IMR-90 (cell line): ENCODE measurements at regions not wholly inside any gene's neighbourhood (a gene's known extent, or its start where the extent isn't known, plus 50 kb on each side); places are given as distances from the start of the nearest gene placed in this dataset.
A peak's percentile ranks its signal among the peaks of the same experiment; 100 is the strongest.

ENCODE experiments used
- ATAC-seq: fragments of 200-7000 bp; cut with Tn5 transposase; 2 replicates; pipeline ENCODE4 v1.9.1; 2020; ENCODE audit warnings: low read depth, mild to moderate bottlenecking, moderate library complexity
- BruUV-seq: library from RNA; stranded (reverse); fragments of 400-500 nt; replicated peaks from 2 replicates; lab custom pipeline; 2021; lab: Mats Ljungman, UMichigan
- CTCF ChIA-PET: fragments of 300-600 bp; formaldehyde crosslinking; extraction: SDS; loops from one replicate; lab custom pipeline; 2021; ENCODE audit warnings: antibody characterized with exemption; lab: Yijun Ruan, JAX
- POLR2A ChIA-PET: fragments of 300-600 bp; sonication (Branson Sonifier 250); formaldehyde crosslinking; loops from one replicate; lab custom pipeline; 2022; ENCODE audit warnings: antibody characterized with exemption; ENCODE audit not compliant: unreplicated experiment; lab: Charles Lee
- DNase-seq: peaks from one replicate; pipeline ENCODE4 v3.0.0; 2013
- H2AFZ ChIP-seq: replicated peaks from 2 replicates; pipeline ENCODE3; 2013; ENCODE audit warnings: low read length, mild to moderate bottlenecking; ENCODE audit not compliant: poor library complexity
- H2AK5ac ChIP-seq: 2 replicates; pipeline ENCODE4 v1.6.1; 2013; ENCODE audit warnings: low read depth, low read length, inconsistent platforms
- H2AK9ac ChIP-seq: replicated peaks from 2 replicates; pipeline ENCODE3; 2013; ENCODE audit warnings: mild to moderate bottlenecking, low read depth, low read length, moderate library complexity; ENCODE audit not compliant: poor library complexity
- H2BK120ac ChIP-seq: 2 replicates; pipeline ENCODE4 v1.6.1; 2013; ENCODE audit warnings: low read depth, low read length, inconsistent platforms
- H2BK15ac ChIP-seq: 3 replicates; pipeline ENCODE4 v1.6.1; 2013; ENCODE audit warnings: low read depth, low read length, inconsistent platforms
- H2BK20ac ChIP-seq: 2 replicates; pipeline ENCODE4 v1.6.1; 2013; ENCODE audit warnings: low read depth, mild to moderate bottlenecking, inconsistent platforms, low read length, moderate library complexity
- H2BK5ac ChIP-seq: 2 replicates; pipeline ENCODE4 v1.6.1; 2013; ENCODE audit warnings: mild to moderate bottlenecking, low read depth, low read length, inconsistent platforms; ENCODE audit not compliant: poor library complexity, severe bottlenecking
- H3K14ac ChIP-seq: replicated peaks from 2 replicates; pipeline ENCODE4 v1.6.1; 2013; ENCODE audit warnings: low read depth, low read length, inconsistent platforms
- H3K18ac ChIP-seq: 2 replicates; pipeline ENCODE4 v1.6.1; 2013; ENCODE audit warnings: low read depth, low read length, control low read depth
- H3K23ac ChIP-seq: 2 replicates; pipeline ENCODE4 v1.6.1; 2013; ENCODE audit warnings: low read depth, low read length, inconsistent platforms
- H3K27ac ChIP-seq: 2 replicates; pipeline ENCODE4 v1.5.1; 2013; ENCODE audit warnings: mild to moderate bottlenecking, control low read depth, low read length; ENCODE audit not compliant: insufficient read depth
- H3K27me3 ChIP-seq: 2 replicates; pipeline ENCODE4 v1.6.1; 2013; ENCODE audit warnings: low read length; ENCODE audit not compliant: control insufficient read depth, insufficient read depth
- H3K36me3 ChIP-seq: 2 replicates; pipeline ENCODE4 v1.6.1; 2013; ENCODE audit warnings: low read length, mixed read lengths; ENCODE audit not compliant: control insufficient read depth, insufficient read depth
- H3K4ac ChIP-seq: 2 replicates; pipeline ENCODE4 v1.6.1; 2013; ENCODE audit warnings: low read depth, low read length, inconsistent platforms
- H3K4me1 ChIP-seq: 2 replicates; pipeline ENCODE4 v1.6.1; 2013; ENCODE audit warnings: low read length, mixed read lengths; ENCODE audit not compliant: control insufficient read depth, insufficient read depth
- H3K4me2 ChIP-seq: 2 replicates; pipeline ENCODE4 v1.6.1; 2013; ENCODE audit warnings: low read depth, mild to moderate bottlenecking, control low read depth, low read length, moderate library complexity
- H3K4me3 ChIP-seq: 2 replicates; pipeline ENCODE4 v1.5.1; 2013; ENCODE audit warnings: low read depth, mild to moderate bottlenecking, control low read depth, low read length, moderate library complexity; ENCODE audit not compliant: insufficient read depth
- H3K56ac ChIP-seq: 2 replicates; pipeline ENCODE4 v1.6.1; 2013; ENCODE audit warnings: low read length, inconsistent platforms; ENCODE audit not compliant: insufficient read depth; ENCODE audit errors: extremely low read depth
- H3K79me1 ChIP-seq, 2 experiments: 2 replicates each; pipeline ENCODE4 v1.6.1; 2013; ENCODE audit warnings: low read length in 2 of 2, inconsistent platforms in 1 of 2, low read depth in 1 of 2
- H3K9ac ChIP-seq: 2 replicates; pipeline ENCODE4 v1.6.1; 2013; ENCODE audit warnings: low read depth, low read length, control low read depth
- H3K9me1 ChIP-seq: 2 replicates; pipeline ENCODE4 v1.6.1; 2013; ENCODE audit warnings: low read length, inconsistent platforms; ENCODE audit not compliant: insufficient read depth
- H3K9me3 ChIP-seq: 2 replicates; pipeline ENCODE4 v1.6.1; 2013; ENCODE audit warnings: low read length; ENCODE audit not compliant: control insufficient read depth, insufficient read depth
- H4K20me1 ChIP-seq: 2 replicates; pipeline ENCODE4 v1.6.1; 2013; ENCODE audit warnings: low read length, inconsistent platforms; ENCODE audit not compliant: insufficient read depth
- H4K5ac ChIP-seq: 2 replicates; pipeline ENCODE4 v1.6.1; 2013; ENCODE audit warnings: mild to moderate bottlenecking, low read depth, low read length, control low read depth
- H4K8ac ChIP-seq, 2 experiments: 2 replicates each; pipeline ENCODE4 v1.6.1; 2013; ENCODE audit warnings: low read depth in 2 of 2, low read length in 2 of 2, control low read depth in 1 of 2, inconsistent platforms in 1 of 2
- H4K91ac ChIP-seq: 2 replicates; pipeline ENCODE4 v1.6.1; 2013; ENCODE audit warnings: low read depth, low read length, inconsistent platforms; ENCODE audit not compliant: insufficient read depth
- BHLHE40 ChIP-seq: fragments of 150-350 bp; IDR thresholded peaks from 2 replicates; pipeline ENCODE4 v1.6.1; 2016; ENCODE audit warnings: mild to moderate bottlenecking, low read depth, low read length
- CEBPB ChIP-seq: IDR thresholded peaks from 2 replicates; pipeline ENCODE4 v1.6.1; 2012; ENCODE audit warnings: low read depth, low read length, improper control_type of control experiment
- CHD1 ChIP-seq: IDR thresholded peaks from 2 replicates; pipeline ENCODE4 v1.6.1; 2012; ENCODE audit warnings: low read depth, low read length, improper control_type of control experiment
- FOS ChIP-seq: fragments of 150-350 bp; IDR thresholded peaks from 2 replicates; pipeline ENCODE4 v1.6.1; 2016; ENCODE audit warnings: low read depth, low read length
- MAFK ChIP-seq: IDR thresholded peaks from 2 replicates; pipeline ENCODE4 v1.6.1; 2012; ENCODE audit warnings: low read depth, low read length, improper control_type of control experiment
- MXI1 ChIP-seq: IDR thresholded peaks from 2 replicates; pipeline ENCODE4 v1.6.1; 2012; ENCODE audit warnings: low read depth, mild to moderate bottlenecking, low read length, moderate library complexity, borderline replicate concordance
- NFE2L2 ChIP-seq: fragments of 150-350 bp; IDR thresholded peaks from 2 replicates; pipeline ENCODE4 v1.6.1; 2016; ENCODE audit warnings: low read depth, mild to moderate bottlenecking, low read length
- POLR2A ChIP-seq: IDR thresholded peaks from 2 replicates; pipeline ENCODE4 v1.6.1; 2012; ENCODE audit warnings: mild to moderate bottlenecking, low read depth, low read length
- RAD21 ChIP-seq: IDR thresholded peaks from 2 replicates; pipeline ENCODE4 v1.6.1; 2012; ENCODE audit warnings: low read length, improper control_type of control experiment
- RCOR1 ChIP-seq: IDR thresholded peaks from 2 replicates; pipeline ENCODE4 v1.6.1; 2012; ENCODE audit warnings: mild to moderate bottlenecking, low read length, improper control_type of control experiment; ENCODE audit not compliant: insufficient replicate concordance
- RFX5 ChIP-seq: IDR thresholded peaks from 2 replicates; pipeline ENCODE4 v1.8.0; 2012; ENCODE audit warnings: low read depth, mild to moderate bottlenecking, low read length, moderate library complexity
- SMC3 ChIP-seq: fragments of 150-350 bp; IDR thresholded peaks from 2 replicates; pipeline ENCODE4 v1.6.1; 2016; ENCODE audit warnings: low read depth, mild to moderate bottlenecking, antibody characterized with exemption, low read length, moderate library complexity
- WGBS, 2 experiments: methylation state at CpG; one replicate each; pipeline versions ENCODE4 v1.1.5 to v1.1.7; 2013; ENCODE audit warnings: missing lambda C conversion rate in 2 of 2; ENCODE audit not compliant: insufficient read length in 1 of 2; ENCODE audit errors: extremely low coverage in 2 of 2; 5-methylcytosine and 5-hydroxymethylcytosine counted together
- dilution Hi-C: fragments of 300-500 bp; cut with HindIII; formaldehyde crosslinking; loops from one replicate; pipeline ENCODE4 v1.14.3; 2018; ENCODE audit warnings: low sequenced_read_pairs; ENCODE audit not compliant: unreplicated experiment
- in situ Hi-C: fragments of 300-500 bp; cut with MboI; formaldehyde crosslinking; loops from 3 replicates; pipeline ENCODE4 v1.14.3; 2019; ENCODE audit warnings: low sequenced_read_pairs, inconsistent platforms, mixed read lengths
- intact Hi-C: fragments of 100-400 bp; cut with micrococcal nuclease; formaldehyde crosslinking; loops from 2 replicates; pipeline ENCODE4 v1.10.0; 2022
- TF ChIP-seq, protein P1 (sequence below): fragments of 150-350 bp; IDR thresholded peaks from 2 replicates; pipeline ENCODE4 v1.6.1; 2016; ENCODE audit warnings: low read depth, mild to moderate bottlenecking, low read length, moderate library complexity, borderline replicate concordance
- TF ChIP-seq, protein P2 (sequence below): conservative IDR thresholded peaks from 2 replicates; pipeline ENCODE4 v1.5.1; 2012; ENCODE audit warnings: mild to moderate bottlenecking, low read depth, low read length, improper control_type of control experiment
- TF ChIP-seq, protein P3 (sequence below): fragments of 150-350 bp; IDR thresholded peaks from 2 replicates; pipeline ENCODE4 v1.6.1; 2017; ENCODE audit warnings: mild to moderate bottlenecking, antibody characterized with exemption, low read length, low read depth

DNA sequence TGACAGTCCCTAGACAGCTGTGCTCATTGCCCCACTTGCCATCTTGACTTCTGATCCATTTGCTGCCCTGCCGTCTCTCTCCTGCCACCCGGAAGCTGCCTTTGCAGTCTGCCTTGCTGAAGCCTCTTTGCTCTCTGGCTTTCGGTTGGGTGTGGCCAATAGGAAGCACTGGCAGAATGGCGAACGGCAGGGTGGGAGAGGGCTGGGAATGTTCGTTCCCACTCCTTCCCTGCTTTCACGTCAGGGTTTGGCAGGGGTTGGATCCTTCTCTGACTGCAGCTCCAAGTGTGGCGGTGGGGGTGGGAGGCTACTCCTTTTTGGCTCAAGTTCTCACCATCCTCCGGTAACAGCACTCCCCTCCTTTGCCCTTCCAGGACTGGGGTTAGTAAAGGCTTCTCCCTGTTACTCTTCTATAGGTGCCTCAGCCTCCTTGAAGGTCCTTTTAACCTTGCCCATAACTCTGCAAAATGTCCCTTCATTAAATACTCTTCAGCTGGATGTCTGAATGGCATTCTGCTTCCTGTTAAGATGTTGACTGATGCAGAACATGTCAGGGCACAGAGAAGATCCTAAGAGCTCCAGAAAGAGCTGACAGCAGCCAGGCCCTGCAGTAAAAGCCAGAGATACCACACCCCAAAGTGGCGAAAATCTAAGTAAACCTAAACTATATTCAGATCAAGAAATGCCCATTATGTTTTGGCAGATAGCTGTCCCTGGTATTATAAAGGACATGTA lies 299.7 kb downstream of the CDCA7 start:
- 89% methylated on average over 3 of the region's 10 CpGs; no CpG with 5 or more reads in 1 of the 2 experiments for WGBS, 2 experiments
- H3K79me1 ChIP-seq: peaks cover 0 to 3% of the 10 kb centered on the region in 2 experiments; a peak in 1 of 4 replicates
- H3K4me2 ChIP-seq: no peak overlapping the region
- H3K14ac ChIP-seq: peak overlapping the region; percentile 80
- peak overlapping the region; percentile 61 for H2AFZ ChIP-seq
- DNase-seq (no peak), ATAC-seq (no peak)
- H2BK15ac ChIP-seq: peak overlapping the region; percentile 93; the same call in 2 of the 3 replicates
- dilution Hi-C loops: no loop called here
- no peaks in the 10 kb centered on the region for H3K27me3 ChIP-seq
- no peak overlapping the region for H3K4me3 ChIP-seq
- no peaks in the 10 kb centered on the region; the same call in 1 of the 2 replicates for H4K20me1 ChIP-seq
- H3K23ac ChIP-seq: peak overlapping the region; percentile 63; the same call in 1 of the 2 replicates
- peak overlapping the region; percentile 59 to 63; a peak in 3 of 4 replicates for H4K8ac ChIP-seq
- H3K56ac ChIP-seq: no peak overlapping the region
- peaks cover 17% of the 10 kb centered on the region for H3K4me1 ChIP-seq
- ChIA-PET CTCF (no interaction called here), POLR2A (no interaction called here)
- peak overlapping the region; percentile 88 for H2BK120ac ChIP-seq
- H3K9me3 ChIP-seq: no peaks in the 10 kb centered on the region
- peak overlapping the region; percentile 12 for H2BK5ac ChIP-seq
- peak overlapping the region; percentile 74 for H3K4ac ChIP-seq
- H3K27ac ChIP-seq: no peak overlapping the region; the same call in 1 of the 2 replicates
- H2AK5ac ChIP-seq: peak overlapping the region; percentile 87
- peak overlapping the region; percentile 55 for H4K91ac ChIP-seq
- peak overlapping the region; percentile 71 for H3K18ac ChIP-seq
- no peaks in the 10 kb centered on the region for H3K36me3 ChIP-seq
- in situ Hi-C loops: no loop called here
- no TSS peak for BruUV-seq
- H3K9me1 ChIP-seq: peaks cover 11% of the 10 kb centered on the region
- peak overlapping the region; percentile 75 for H4K5ac ChIP-seq
- no peak overlapping the region for H3K9ac ChIP-seq
- intact Hi-C loops: loop anchor here (10.0 kb wide), 2 partner anchors 290 to 400 kb away; no protein-coding TSS in a partner anchor
- H2AK9ac ChIP-seq: peak overlapping the region; percentile 80
- peak overlapping the region; percentile 86 for H2BK20ac ChIP-seq
- TF ChIP-seq CEBPB: no peak
- no peak for TF ChIP-seq FOS
- TF ChIP-seq, protein P1, sequence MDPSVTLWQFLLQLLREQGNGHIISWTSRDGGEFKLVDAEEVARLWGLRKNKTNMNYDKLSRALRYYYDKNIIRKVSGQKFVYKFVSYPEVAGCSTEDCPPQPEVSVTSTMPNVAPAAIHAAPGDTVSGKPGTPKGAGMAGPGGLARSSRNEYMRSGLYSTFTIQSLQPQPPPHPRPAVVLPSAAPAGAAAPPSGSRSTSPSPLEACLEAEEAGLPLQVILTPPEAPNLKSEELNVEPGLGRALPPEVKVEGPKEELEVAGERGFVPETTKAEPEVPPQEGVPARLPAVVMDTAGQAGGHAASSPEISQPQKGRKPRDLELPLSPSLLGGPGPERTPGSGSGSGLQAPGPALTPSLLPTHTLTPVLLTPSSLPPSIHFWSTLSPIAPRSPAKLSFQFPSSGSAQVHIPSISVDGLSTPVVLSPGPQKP: no peak
- TF ChIP-seq, protein P2, sequence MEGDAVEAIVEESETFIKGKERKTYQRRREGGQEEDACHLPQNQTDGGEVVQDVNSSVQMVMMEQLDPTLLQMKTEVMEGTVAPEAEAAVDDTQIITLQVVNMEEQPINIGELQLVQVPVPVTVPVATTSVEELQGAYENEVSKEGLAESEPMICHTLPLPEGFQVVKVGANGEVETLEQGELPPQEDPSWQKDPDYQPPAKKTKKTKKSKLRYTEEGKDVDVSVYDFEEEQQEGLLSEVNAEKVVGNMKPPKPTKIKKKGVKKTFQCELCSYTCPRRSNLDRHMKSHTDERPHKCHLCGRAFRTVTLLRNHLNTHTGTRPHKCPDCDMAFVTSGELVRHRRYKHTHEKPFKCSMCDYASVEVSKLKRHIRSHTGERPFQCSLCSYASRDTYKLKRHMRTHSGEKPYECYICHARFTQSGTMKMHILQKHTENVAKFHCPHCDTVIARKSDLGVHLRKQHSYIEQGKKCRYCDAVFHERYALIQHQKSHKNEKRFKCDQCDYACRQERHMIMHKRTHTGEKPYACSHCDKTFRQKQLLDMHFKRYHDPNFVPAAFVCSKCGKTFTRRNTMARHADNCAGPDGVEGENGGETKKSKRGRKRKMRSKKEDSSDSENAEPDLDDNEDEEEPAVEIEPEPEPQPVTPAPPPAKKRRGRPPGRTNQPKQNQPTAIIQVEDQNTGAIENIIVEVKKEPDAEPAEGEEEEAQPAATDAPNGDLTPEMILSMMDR: no peak
- no peak for TF ChIP-seq SMC3
- no peak for TF ChIP-seq MXI1
- no peak for TF ChIP-seq RCOR1
- TF ChIP-seq NFE2L2: no peak
- no peak for TF ChIP-seq RAD21
- TF ChIP-seq CHD1: no peak
- TF ChIP-seq, protein P3, sequence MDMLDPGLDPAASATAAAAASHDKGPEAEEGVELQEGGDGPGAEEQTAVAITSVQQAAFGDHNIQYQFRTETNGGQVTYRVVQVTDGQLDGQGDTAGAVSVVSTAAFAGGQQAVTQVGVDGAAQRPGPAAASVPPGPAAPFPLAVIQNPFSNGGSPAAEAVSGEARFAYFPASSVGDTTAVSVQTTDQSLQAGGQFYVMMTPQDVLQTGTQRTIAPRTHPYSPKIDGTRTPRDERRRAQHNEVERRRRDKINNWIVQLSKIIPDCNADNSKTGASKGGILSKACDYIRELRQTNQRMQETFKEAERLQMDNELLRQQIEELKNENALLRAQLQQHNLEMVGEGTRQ: no peak
- no peak for TF ChIP-seq POLR2A
- no peak for TF ChIP-seq MAFK
- TF ChIP-seq BHLHE40: no peak
- TF ChIP-seq RFX5: no peak
